T-helper 1 cell treated with Interleukin-12 subunit alpha and Interleukin-12 subunit beta and Interleukin-4 antibody, amounts not matched to agents 30 ng/mL and 1 ng/mL, for 36 hours (primary cell): ENCODE measurements at regions not wholly inside any gene's neighbourhood (a gene's known extent, or its start where the extent isn't known, plus 50 kb on each side); places are given as distances from the start of the nearest gene placed in this dataset.
"Not testable (repeated sequence)": the region's sequence is repeated elsewhere in the genome, so short reads cannot be mapped to it uniquely, and the experiment has no call there.

ENCODE experiments used
- intact Hi-C: fragments of 100-400 bp; cut with micrococcal nuclease; formaldehyde crosslinking; loops from one replicate; pipeline ENCODE4 v1.15.1; 2024

GRCh38 chr5:117343726-117344125 lies 769.1 kb upstream of the SEMA6A start:
- intact Hi-C loops, result not testable (repeated sequence)

GRCh38 chr5:117337064-117337749 lies 762.6 kb upstream of the SEMA6A start:
- intact Hi-C loops, result no loop called here

GRCh38 chr5:117336208-117336607 lies 761.6 kb upstream of the SEMA6A start:
- intact Hi-C loops, result no loop called here

- intact Hi-C loops, result no loop called here
Observed at GRCh38 chr5:117333011-117333410, 758.4 kb upstream of the SEMA6A start.

GRCh38 chr5:117332341-117332740 lies 757.7 kb upstream of the SEMA6A start:
- intact Hi-C loops, result no loop called here

- intact Hi-C loops, result no loop called here
Observed at GRCh38 chr5:117327511-117327910, 752.9 kb upstream of the SEMA6A start.

GRCh38 chr5:117326997-117327396 lies 752.4 kb upstream of the SEMA6A start:
- intact Hi-C loops, result no loop called here

GRCh38 chr5:117318528-117318927 lies 743.9 kb upstream of the SEMA6A start:
- intact Hi-C loops, result no loop called here

- intact Hi-C loops, result no loop called here
Observed at GRCh38 chr5:117315170-117315569, 740.5 kb upstream of the SEMA6A start.

GRCh38 chr5:117304512-117305107 lies 730.0 kb upstream of the SEMA6A start:
- intact Hi-C loops, result not testable (repeated sequence)

- intact Hi-C loops, result no loop called here
Observed at GRCh38 chr5:117302949-117303348, 728.3 kb upstream of the SEMA6A start.

- intact Hi-C loops, result no loop called here
Observed at GRCh38 chr5:117302473-117302872, 727.9 kb upstream of the SEMA6A start.

GRCh38 chr5:117299936-117300328 lies 725.3 kb upstream of the SEMA6A start:
- intact Hi-C loops, result no loop called here

GRCh38 chr5:117299224-117299935 lies 724.8 kb upstream of the SEMA6A start:
- intact Hi-C loops, result no loop called here

GRCh38 chr5:117296872-117297271 lies 722.2 kb upstream of the SEMA6A start:
- intact Hi-C loops, result no loop called here

GRCh38 chr5:117295941-117296340 lies 721.3 kb upstream of the SEMA6A start:
- intact Hi-C loops, result no loop called here

GRCh38 chr5:117286813-117287212 lies 712.2 kb upstream of the SEMA6A start:
- intact Hi-C loops, result no loop called here

- intact Hi-C loops, result no loop called here
Observed at GRCh38 chr5:117271656-117272055, 697.0 kb upstream of the SEMA6A start.

GRCh38 chr5:117266280-117266679 lies 691.7 kb upstream of the SEMA6A start:
- intact Hi-C loops, result no loop called here

- intact Hi-C loops, result no loop called here
Observed at GRCh38 chr5:117263231-117263630, 688.6 kb upstream of the SEMA6A start.

GRCh38 chr5:117262572-117263131 lies 688.0 kb upstream of the SEMA6A start:
- intact Hi-C loops, result no loop called here

GRCh38 chr5:117261948-117262571 lies 687.4 kb upstream of the SEMA6A start:
- intact Hi-C loops, result no loop called here
